ENCODE measurements at regions not wholly inside any gene's neighbourhood (a gene's known extent, or its start where the extent isn't known, plus 50 kb on each side); places are given as distances from the start of the nearest gene placed in this dataset.

DNA sequence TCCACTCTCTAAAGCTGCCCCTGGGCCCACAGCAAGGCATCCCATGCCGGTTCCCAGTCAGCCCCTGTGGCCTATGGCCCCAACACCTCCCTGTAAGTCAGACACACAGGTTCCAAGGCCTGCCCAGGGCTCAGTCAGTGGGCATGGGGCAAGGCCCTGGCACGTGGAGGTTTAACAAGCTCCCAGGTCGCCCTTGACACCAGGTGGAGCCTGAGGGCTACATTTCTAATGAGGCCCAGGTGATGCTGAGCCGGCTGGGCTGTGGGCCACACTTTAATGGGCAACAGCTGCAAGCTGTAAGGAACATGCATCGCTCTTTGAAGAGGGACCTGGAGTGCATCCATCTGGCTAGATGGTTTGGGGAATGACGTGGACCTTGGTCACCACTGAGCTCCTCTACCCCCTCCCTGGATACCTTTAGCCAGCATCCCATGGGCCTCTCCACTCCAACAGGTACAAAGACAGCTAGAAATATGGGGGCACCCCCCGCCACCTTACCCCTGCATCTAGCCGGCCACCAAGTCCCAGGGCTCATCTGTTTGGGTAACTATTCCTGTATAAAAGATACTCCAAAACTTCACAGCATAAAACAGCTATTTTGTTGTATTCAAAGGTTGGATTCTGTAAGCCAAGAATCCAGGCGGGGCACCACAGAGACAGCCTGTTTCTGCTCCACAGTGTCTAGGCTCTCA, 122.5 kb downstream of the OAT start:
- TF ChIP-seq, protein P1, sequence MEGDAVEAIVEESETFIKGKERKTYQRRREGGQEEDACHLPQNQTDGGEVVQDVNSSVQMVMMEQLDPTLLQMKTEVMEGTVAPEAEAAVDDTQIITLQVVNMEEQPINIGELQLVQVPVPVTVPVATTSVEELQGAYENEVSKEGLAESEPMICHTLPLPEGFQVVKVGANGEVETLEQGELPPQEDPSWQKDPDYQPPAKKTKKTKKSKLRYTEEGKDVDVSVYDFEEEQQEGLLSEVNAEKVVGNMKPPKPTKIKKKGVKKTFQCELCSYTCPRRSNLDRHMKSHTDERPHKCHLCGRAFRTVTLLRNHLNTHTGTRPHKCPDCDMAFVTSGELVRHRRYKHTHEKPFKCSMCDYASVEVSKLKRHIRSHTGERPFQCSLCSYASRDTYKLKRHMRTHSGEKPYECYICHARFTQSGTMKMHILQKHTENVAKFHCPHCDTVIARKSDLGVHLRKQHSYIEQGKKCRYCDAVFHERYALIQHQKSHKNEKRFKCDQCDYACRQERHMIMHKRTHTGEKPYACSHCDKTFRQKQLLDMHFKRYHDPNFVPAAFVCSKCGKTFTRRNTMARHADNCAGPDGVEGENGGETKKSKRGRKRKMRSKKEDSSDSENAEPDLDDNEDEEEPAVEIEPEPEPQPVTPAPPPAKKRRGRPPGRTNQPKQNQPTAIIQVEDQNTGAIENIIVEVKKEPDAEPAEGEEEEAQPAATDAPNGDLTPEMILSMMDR (IDR thresholded peaks at IDR 0.05; ENCODE audit: low read depth, low read length) = no peak

DNA sequence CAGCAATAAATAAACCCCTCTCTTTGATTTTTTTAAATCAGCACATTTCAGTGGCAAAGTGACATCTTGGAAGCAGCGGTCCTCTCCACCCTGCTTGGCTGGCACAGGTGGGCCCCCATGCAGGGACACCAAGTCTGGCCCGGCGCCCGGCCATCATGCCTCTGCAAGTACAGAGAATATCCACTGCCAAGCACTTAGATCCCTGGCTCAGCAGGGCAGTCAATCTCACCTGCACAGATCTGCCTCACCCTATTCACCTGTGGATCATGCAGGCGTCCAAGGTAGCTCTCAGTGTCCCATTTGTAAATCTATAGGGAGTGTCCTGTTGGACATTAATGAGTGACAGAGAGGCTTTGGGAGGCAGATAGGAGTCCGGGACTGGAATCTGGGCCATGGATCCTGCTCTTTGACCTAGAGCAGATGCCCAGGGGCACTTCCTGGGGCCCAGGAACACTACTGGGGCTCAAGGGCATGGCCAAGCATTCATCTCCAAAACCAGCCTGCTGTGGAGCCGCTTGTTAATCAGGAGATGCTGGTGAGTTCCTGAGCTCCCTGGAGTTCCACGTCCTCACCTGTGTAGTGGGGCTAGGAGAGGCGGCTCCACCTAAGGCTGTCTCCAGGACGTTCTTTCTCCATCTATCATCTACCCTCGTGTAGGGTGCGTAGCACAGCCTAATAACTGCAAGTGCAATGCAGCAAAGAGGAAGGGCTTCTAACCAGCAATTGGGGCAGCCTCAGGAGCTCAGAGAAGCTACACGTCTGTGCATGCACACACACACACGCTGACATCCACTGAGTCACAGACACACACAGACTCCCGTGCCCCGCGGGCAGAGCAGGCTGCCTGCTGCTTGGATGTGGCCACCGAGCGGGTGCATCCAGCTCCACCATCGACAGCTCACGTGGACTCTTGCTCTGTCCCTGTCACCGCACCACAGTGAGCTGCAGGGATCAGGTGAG, 123.6 kb downstream of the OAT start:
- TF ChIP-seq, protein P1 (IDR thresholded peaks at IDR 0.05; ENCODE audit: low read depth, low read length) = no peak
- no peak overlapping the region for H3K4me3 ChIP-seq (ENCODE audit: low read depth, low read length)

More for the DNA sequence above, 122.5 kb downstream of the OAT start:
- H3K4me3 ChIP-seq (ENCODE audit: low read depth, low read length) = no peak overlapping the region

DNA sequence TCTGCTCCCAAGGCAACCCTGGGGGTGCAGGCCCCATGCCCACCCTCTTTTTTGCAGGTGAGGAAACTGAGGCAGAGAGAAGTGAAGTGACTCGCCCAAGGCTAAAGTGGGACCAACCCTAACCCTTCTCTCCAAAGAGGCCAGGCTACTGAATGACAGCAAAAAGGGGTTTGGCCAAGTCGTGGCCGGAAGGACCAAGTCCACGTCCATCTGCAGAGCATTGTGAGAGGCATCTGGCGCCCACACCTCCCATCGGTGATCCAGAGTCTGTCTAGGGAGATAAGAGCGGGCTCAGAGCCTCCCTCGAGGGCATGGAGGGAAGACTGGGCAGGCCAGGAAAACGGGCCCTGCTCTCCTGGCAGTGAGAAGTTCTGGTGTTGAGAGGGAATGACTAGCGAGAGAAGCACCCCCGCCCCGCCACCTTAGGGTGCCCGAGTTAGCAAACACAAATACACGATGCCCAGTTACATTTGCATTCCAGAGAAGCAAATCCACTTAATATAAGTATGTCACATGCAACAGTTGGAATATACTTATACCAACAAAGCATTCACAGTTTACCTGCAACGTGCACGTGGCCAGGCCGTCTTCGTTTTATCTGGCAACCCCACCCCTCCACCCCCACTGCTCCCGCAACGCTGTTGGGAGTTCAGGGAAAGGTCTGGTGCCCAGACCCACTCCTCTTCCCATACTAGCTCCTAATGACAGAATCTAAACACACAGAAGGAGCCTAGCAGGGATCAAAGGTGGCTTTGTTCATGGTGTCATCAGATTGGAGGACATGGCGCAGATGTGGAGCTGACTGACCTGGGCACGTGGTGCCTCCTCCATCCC, 124.9 kb downstream of the OAT start:
- no peak overlapping the region for H3K4me3 ChIP-seq (ENCODE audit: low read depth, low read length)
- TF ChIP-seq, protein P1 (IDR thresholded peaks at IDR 0.05; ENCODE audit: low read depth, low read length) = no peak

DNA sequence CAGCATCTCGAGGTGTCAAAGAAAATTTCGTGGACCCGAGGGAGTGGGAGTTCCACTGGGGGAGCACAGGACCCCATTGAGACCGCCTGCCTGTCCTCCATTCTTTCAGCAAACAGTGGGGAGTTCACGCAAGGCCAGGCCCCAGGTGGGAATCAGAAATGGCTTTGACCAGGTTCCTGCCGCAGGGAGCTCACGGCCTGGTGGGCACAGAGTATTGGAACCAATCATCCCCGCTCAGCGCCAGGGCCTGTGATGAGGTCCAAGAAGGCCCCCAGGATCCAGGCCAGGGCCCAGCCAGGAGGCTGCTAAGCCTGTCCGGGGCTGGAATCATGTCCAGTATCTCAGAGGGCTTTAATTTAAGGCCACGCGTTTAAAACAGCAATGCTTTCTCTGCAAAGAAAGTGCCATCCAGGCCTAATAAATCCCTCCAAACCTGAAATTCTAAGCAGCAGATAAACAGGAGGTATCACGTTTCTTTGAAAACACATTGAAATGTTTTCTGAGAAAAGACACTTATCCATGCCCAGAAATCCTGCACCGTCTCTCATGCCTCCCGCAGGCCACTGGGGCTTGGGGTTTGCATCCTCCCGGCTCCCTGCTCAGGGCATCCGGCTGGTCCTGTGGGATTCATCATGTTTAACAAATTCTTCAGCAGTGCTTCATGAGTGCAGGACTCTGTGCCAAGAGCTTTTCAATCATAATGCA, 125.7 kb downstream of the OAT start:
- no peak overlapping the region for H3K4me3 ChIP-seq (ENCODE audit: low read depth, low read length)
- TF ChIP-seq, protein P1 (IDR thresholded peaks at IDR 0.05; ENCODE audit: low read depth, low read length) = no peak

DNA sequence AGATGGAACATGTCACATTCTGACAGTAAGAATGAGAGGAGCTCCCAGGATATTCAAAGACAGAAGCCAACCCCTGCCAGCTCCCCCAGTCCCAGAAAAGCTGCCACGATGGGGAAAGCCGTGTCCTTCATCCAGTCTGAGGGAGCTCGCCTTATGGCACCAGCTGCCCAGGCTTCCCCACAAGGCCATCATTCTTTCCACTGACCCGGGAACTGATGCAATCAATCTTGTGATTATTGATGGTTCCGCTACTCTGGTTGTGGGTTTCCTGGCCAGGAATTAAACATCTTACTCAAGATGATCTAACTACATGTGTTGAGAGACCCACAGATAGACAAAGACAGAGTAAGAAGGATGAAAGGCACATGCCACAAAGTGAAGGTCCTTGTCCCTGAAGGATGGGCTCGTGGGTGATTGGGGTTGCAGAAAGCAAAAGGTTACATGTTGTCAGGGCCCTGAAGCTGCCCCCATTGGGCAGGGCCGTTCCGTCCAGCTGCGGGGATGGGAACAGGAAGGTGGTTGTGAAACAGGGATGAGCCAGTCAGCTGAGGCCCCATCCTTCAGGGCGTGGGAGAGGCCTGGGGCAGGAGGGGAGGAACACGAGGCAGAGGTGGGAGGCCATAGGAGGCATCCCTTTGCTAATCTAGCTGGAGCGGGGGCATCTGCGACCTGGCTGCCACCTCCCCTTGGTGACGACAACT, 127.6 kb downstream of the OAT start:
- H3K4me3 ChIP-seq (ENCODE audit: low read depth, low read length) = no peak overlapping the region
- TF ChIP-seq, protein P1 (IDR thresholded peaks at IDR 0.05; ENCODE audit: low read depth, low read length) = no peak

Data from WI38 (cell line).